ENCODE measurements at regions not wholly inside any gene's neighbourhood (a gene's known extent, or its start where the extent isn't known, plus 50 kb on each side); places are given as distances from the start of the nearest gene placed in this dataset.

DNA sequence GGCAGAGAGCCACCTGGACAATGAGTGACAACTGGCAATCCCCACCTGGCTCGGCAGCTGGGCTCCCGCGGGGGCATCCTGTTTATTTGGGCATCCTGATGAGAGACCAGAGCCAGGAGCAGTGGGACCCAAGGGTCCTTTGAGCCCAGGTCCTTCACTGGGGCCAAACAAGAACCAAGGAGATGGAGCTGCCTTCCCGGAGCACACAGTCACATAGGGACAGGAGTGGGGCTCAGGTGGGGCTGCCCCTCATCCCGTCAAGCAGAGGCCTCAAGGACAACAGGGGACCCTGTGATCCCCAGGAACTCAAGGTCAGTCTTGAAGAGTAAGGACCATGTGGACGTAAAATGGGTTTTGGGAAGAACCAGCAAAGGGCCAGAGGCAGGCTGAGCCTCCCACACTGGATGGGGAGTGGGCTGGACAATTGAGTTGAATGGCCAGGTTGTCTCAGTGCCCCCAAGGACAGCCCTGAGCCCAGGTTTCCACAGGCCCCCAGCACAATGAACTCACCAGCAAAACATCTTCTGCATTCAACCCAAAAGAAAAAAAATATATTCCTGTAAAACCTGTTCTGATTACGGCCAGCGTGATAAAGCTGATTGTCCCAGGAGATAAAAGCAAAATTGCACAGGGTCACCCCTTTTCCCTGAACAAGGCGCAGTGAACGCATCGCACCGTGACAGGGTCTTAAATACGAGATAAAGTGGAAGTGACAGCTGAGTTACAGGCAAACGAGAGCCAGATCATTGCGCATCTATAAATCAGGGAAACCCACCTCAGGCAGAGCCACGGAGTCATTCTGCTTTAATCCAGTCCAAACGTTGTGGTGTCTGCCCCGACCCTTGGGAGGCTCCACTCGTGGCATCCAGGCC lies 86.2 kb downstream of the ANKRD60 start:
- TF ChIP-seq POLR2AphosphoS5 (IDR thresholded peaks at IDR 0.05) (no peak), EP300 (IDR thresholded peaks at IDR 0.05) (no peak)
- TF ChIP-seq, protein P1, sequence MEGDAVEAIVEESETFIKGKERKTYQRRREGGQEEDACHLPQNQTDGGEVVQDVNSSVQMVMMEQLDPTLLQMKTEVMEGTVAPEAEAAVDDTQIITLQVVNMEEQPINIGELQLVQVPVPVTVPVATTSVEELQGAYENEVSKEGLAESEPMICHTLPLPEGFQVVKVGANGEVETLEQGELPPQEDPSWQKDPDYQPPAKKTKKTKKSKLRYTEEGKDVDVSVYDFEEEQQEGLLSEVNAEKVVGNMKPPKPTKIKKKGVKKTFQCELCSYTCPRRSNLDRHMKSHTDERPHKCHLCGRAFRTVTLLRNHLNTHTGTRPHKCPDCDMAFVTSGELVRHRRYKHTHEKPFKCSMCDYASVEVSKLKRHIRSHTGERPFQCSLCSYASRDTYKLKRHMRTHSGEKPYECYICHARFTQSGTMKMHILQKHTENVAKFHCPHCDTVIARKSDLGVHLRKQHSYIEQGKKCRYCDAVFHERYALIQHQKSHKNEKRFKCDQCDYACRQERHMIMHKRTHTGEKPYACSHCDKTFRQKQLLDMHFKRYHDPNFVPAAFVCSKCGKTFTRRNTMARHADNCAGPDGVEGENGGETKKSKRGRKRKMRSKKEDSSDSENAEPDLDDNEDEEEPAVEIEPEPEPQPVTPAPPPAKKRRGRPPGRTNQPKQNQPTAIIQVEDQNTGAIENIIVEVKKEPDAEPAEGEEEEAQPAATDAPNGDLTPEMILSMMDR (IDR thresholded peaks at IDR 0.05), result no peak
